Bronchial epithelial cell (primary cell): ENCODE measurements at regions not wholly inside any gene's neighbourhood (a gene's known extent, or its start where the extent isn't known, plus 50 kb on each side); places are given as distances from the start of the nearest gene placed in this dataset.
A peak's percentile ranks its signal among the peaks of the same experiment; 100 is the strongest.
"Not testable (repeated sequence)": the region's sequence is repeated elsewhere in the genome, so short reads cannot be mapped to it uniquely, and the experiment has no call there.

ENCODE experiments used
- DNase-seq: peaks from one replicate; pipeline ENCODE4 v3.0.0-alpha.2; 2010; ENCODE audit warnings: low read depth
- FAIRE-seq: peaks from 2 replicates; lab custom pipeline; 2011; peaks lifted over from hg19 to GRCh38; lab: Jason Lieb, UNC
- H3K27me3 ChIP-seq: 2 replicates; pipeline ENCODE4 v1.5.1; 2011; ENCODE audit warnings: low read length; ENCODE audit not compliant: control insufficient read depth, insufficient read depth
- H3K36me3 ChIP-seq: 2 replicates; pipeline ENCODE4 v1.5.1; 2011; ENCODE audit warnings: low read length; ENCODE audit not compliant: control insufficient read depth, insufficient read depth
- H3K4me3 ChIP-seq: 2 replicates; pipeline ENCODE4 v1.5.1; 2011; ENCODE audit warnings: mild to moderate bottlenecking, low read depth, low read length, control low read depth
- TF ChIP-seq, protein P1 (sequence below): IDR thresholded peaks from 2 replicates; pipeline ENCODE4 v1.5.1; 2011; ENCODE audit warnings: mild to moderate bottlenecking, moderate library complexity, low read length, control low read depth, inconsistent platforms; ENCODE audit not compliant: insufficient read depth, severe bottlenecking

DNA sequence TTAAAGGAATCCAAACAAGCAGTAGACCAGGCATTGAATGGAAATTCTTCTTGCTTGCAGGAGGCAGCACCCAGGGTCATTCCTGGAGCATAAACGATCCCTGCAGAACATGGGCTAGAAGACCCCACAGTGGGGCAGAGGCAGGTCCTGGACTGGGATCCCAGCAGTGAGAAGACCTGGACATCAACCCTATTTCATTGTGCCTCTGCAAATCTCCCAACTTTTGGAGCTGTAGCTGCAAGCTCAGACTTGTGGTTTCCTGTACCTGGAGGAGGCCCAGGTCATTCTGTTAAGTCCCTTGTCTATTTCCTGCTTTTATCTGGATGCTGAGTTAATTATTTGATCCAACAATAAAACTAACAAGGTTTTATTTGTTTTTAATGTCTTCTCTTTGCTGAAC is 61.7 kb downstream of the CALM1 start:
- Histone ChIP-seq H3K36me3 (no peaks in the 10 kb centered on the region), H3K27me3 (no peaks in the 10 kb centered on the region), H3K4me3 (no peak overlapping the region)
- TF ChIP-seq, protein P1, sequence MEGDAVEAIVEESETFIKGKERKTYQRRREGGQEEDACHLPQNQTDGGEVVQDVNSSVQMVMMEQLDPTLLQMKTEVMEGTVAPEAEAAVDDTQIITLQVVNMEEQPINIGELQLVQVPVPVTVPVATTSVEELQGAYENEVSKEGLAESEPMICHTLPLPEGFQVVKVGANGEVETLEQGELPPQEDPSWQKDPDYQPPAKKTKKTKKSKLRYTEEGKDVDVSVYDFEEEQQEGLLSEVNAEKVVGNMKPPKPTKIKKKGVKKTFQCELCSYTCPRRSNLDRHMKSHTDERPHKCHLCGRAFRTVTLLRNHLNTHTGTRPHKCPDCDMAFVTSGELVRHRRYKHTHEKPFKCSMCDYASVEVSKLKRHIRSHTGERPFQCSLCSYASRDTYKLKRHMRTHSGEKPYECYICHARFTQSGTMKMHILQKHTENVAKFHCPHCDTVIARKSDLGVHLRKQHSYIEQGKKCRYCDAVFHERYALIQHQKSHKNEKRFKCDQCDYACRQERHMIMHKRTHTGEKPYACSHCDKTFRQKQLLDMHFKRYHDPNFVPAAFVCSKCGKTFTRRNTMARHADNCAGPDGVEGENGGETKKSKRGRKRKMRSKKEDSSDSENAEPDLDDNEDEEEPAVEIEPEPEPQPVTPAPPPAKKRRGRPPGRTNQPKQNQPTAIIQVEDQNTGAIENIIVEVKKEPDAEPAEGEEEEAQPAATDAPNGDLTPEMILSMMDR = no peak
- DNase-seq (peak; percentile 83), FAIRE-seq (no peak)

GRCh38 chr14:90460136-90460535 is 63.3 kb downstream of the CALM1 start:
- no peak for FAIRE-seq

DNA sequence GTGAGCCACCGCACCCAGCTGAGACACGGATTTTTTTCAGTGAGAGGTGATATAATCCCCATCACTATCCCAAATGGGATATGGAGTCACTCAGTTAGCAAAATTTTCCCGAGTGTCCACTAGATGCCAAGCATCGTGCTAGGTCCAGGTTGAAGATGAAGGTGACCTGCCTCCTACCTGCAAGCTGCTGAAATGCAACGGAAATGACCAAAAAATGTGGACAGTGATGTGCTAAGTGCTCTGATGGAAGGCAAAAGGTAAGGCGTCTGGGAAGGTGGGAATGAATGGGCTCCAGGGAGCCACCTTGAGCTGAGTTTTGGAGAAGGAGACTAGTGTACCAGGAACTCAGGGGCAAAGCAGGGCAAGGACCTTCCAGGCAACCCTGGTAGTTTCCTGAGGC is 64.6 kb downstream of the CALM1 start:
- DNase-seq = no peak

More at GRCh38 chr14:90460136-90460535, 63.3 kb downstream of the CALM1 start:
- Histone ChIP-seq H3K4me3 (no peak overlapping the region), H3K36me3 (no peaks in the 10 kb centered on the region), H3K27me3 (no peaks in the 10 kb centered on the region)
- TF ChIP-seq, protein P1 = no peak
- no peak for DNase-seq

GRCh38 chr14:90464481-90464880 is 67.7 kb downstream of the CALM1 start:
- TF ChIP-seq, protein P1 = no peak
- Histone ChIP-seq H3K4me3 (no peak overlapping the region), H3K36me3 (no peaks in the 10 kb centered on the region), H3K27me3 (no peaks in the 10 kb centered on the region)
- FAIRE-seq (no peak), DNase-seq (no peak)

More for the DNA sequence above, 64.6 kb downstream of the CALM1 start:
- Histone ChIP-seq H3K36me3 (no peaks in the 10 kb centered on the region), H3K27me3 (no peaks in the 10 kb centered on the region), H3K4me3 (no peak overlapping the region)
- no peak for FAIRE-seq
- TF ChIP-seq, protein P1 = no peak

- H3K4me3 ChIP-seq = no peak overlapping the region
- TF ChIP-seq, protein P1 = no peak
- H3K27me3 ChIP-seq = no peaks in the 10 kb centered on the region
- DNase-seq = no peak
- no peak for FAIRE-seq
- H3K36me3 ChIP-seq = no peaks in the 10 kb centered on the region
Observed at GRCh38 chr14:90467501-90467900, 70.7 kb downstream of the CALM1 start.

- not testable (repeated sequence) for H3K36me3 ChIP-seq, H3K27me3 ChIP-seq, DNase-seq, FAIRE-seq, H3K4me3 ChIP-seq
Observed at GRCh38 chr14:90469416-90469815, 72.6 kb downstream of the CALM1 start.
